K562 (cell line): ENCODE measurements at regions not wholly inside any gene's neighbourhood (a gene's known extent, or its start where the extent isn't known, plus 50 kb on each side); places are given as distances from the start of the nearest gene placed in this dataset.

Experiments used
- ATAC-seq: fragments of 200-7000 bp; cut with Tn5 transposase; 3 replicates; pipeline ENCODE4 v1.9.1; 2020; ENCODE audit warnings: moderate library complexity
- BruUV-seq: library from RNA; stranded (reverse); fragments of 400-500 nt; replicated peaks from 2 replicates; lab custom pipeline; 2021; lab: Mats Ljungman, UMichigan
- CTCF ChIA-PET: fragments of 300-600 bp; formaldehyde crosslinking; extraction: SDS; loops from one replicate; lab custom pipeline; 2021; ENCODE audit warnings: low intra/inter-chr PET ratio; lab: Yijun Ruan, JAX
- POLR2A ChIA-PET: fragments of 300-600, 350-650 bp; sonication (Branson Sonifier 250); formaldehyde crosslinking; extraction: SDS; loops from one replicate; lab custom pipeline; 2021; ENCODE audit warnings: antibody characterized with exemption, inconsistent platforms; lab: Yijun Ruan, JAX
- DNase-seq, 4 experiments: peaks; one replicate each; pipeline versions ENCODE4 v3.0.0 to v3.0.0-alpha.2; 2011 to 2018; ENCODE audit warnings: low spot score in 3 of 4, mixed read lengths in 3 of 4; ENCODE audit errors: extremely low read depth in 1 of 4
- FAIRE-seq: peaks from 2 replicates; lab custom pipeline; 2011; peaks lifted over from hg19 to GRCh38; lab: Jason Lieb, UNC
- H2AFZ ChIP-seq: 2 replicates; pipeline ENCODE4 v1.6.0; 2011; ENCODE audit warnings: low read depth, low read length, control low read depth, inconsistent platforms
- H3K27ac ChIP-seq: fragments of 200-600 bp; 3 replicates; pipeline ENCODE4 v1.8.0; 2011; ENCODE audit warnings: low read depth, mild to moderate bottlenecking, control low read depth, inconsistent platforms, low read length, moderate library complexity, mixed read lengths; ENCODE audit errors: extremely low read depth
- H3K27me3 ChIP-seq, 2 experiments: fragments of 300-600 bp in 1 of 2; 2 replicates in 1 of 2; 3 replicates in 1 of 2; pipeline versions ENCODE4 v1.6.0 to v1.8.0; 2011; ENCODE audit warnings: inconsistent platforms in 2 of 2, low read length in 2 of 2, mild to moderate bottlenecking in 1 of 2, mixed read lengths in 1 of 2, moderate library complexity in 1 of 2; ENCODE audit not compliant: control insufficient read depth in 2 of 2, insufficient read depth in 2 of 2
- H3K36me3 ChIP-seq: fragments of 300-600 bp; 3 replicates; pipeline ENCODE4 v1.8.0; 2011; ENCODE audit warnings: mild to moderate bottlenecking, low read length, inconsistent platforms; ENCODE audit not compliant: control insufficient read depth, insufficient read depth
- H3K4me1 ChIP-seq, 2 experiments: fragments of 200-600 bp in 1 of 2; replicated peaks in 1 of 2; 2 replicates in 1 of 2; 3 replicates in 1 of 2; pipeline versions ENCODE4 v1.5.1 to v1.8.0; 2011; ENCODE audit warnings: inconsistent platforms in 2 of 2, low read length in 2 of 2, mild to moderate bottlenecking in 1 of 2, mixed read lengths in 1 of 2, moderate library complexity in 1 of 2; ENCODE audit not compliant: control insufficient read depth in 2 of 2, insufficient read depth in 2 of 2
- H3K4me2 ChIP-seq: 2 replicates; pipeline ENCODE4 v1.6.1; 2011; ENCODE audit warnings: low read length, control low read depth, inconsistent platforms, mixed read lengths; ENCODE audit not compliant: insufficient read depth
- H3K4me3 ChIP-seq: fragments of 200-600 bp; sonication (generic), shearing (Covaris generic); 2 replicates; pipeline ENCODE4 v1.5.1; 2016; ENCODE audit warnings: control low read depth, inconsistent platforms
- H3K79me2 ChIP-seq: fragments of 200-600 bp; 3 replicates; pipeline ENCODE4 v1.8.0; 2011; ENCODE audit warnings: low read length, inconsistent platforms; ENCODE audit not compliant: control insufficient read depth, insufficient read depth
- H3K9ac ChIP-seq, 2 experiments: 2 replicates each; pipeline versions ENCODE4 v1.6.0 to v1.6.1; 2011; ENCODE audit warnings: low read depth in 2 of 2, low read length in 2 of 2, control low read depth in 1 of 2, inconsistent platforms in 1 of 2, mild to moderate bottlenecking in 1 of 2, mixed read lengths in 1 of 2; ENCODE audit not compliant: insufficient read depth in 1 of 2
- H3K9me1 ChIP-seq: one replicate; pipeline ENCODE4 v1.6.0; 2011; ENCODE audit warnings: inconsistent platforms, mild to moderate bottlenecking, low read length, moderate library complexity; ENCODE audit not compliant: control insufficient read depth, insufficient read depth
- H3K9me3 ChIP-seq: replicated peaks from 2 replicates; pipeline ENCODE4 v1.5.1; 2011; ENCODE audit warnings: low read depth, low read length, inconsistent platforms; ENCODE audit not compliant: control insufficient read depth, insufficient read depth
- H4K20me1 ChIP-seq: replicated peaks from 2 replicates; pipeline ENCODE4 v1.6.1; 2011; ENCODE audit warnings: low read length, inconsistent platforms, mixed read lengths; ENCODE audit not compliant: control insufficient read depth, insufficient read depth
- BRF1 ChIP-seq: IDR thresholded peaks from 3 replicates; pipeline ENCODE4 v1.6.1; 2011; ENCODE audit warnings: borderline replicate concordance, mild to moderate bottlenecking; ENCODE audit not compliant: insufficient read length; ENCODE audit errors: extremely low read depth
- CHD4 ChIP-seq: fragments of 200-600 bp; sonication (generic); IDR thresholded peaks from 3 replicates; pipeline ENCODE4 v1.6.1; 2012; ENCODE audit warnings: low read depth, mild to moderate bottlenecking, mixed read lengths, low read length, inconsistent platforms; ENCODE audit not compliant: insufficient read depth, insufficient replicate concordance, poor library complexity, severe bottlenecking
- ETV1 ChIP-seq: fragments of 450-650 bp; conservative IDR thresholded peaks from 2 replicates; pipeline ENCODE4 v1.6.1; 2016; ENCODE audit warnings: missing genetic modification characterization, control low read depth, low read depth, missing compliant biosample characterization
- FOSL1 ChIP-seq: fragments of 200-800 bp; sonication (Bioruptor generic); conservative IDR thresholded peaks from 2 replicates; pipeline ENCODE4 v1.6.1; 2016; ENCODE audit warnings: missing genetic modification characterization, missing compliant biosample characterization
- GTF2F1 ChIP-seq: IDR thresholded peaks from 2 replicates; pipeline ENCODE4 v1.6.1; 2011; ENCODE audit warnings: low read depth, low read length, improper control_type of control experiment
- JUNB ChIP-seq: fragments of 450-650 bp; formaldehyde crosslinking; conservative IDR thresholded peaks from 2 replicates; pipeline ENCODE4 v1.4.0; 2020; ENCODE audit warnings: mild to moderate bottlenecking
- JUND ChIP-seq, 2 experiments: IDR thresholded peaks; 2 replicates in 1 of 2; 3 replicates in 1 of 2; pipeline ENCODE4 v1.6.1; 2011; ENCODE audit warnings: borderline replicate concordance in 2 of 2, low read depth in 2 of 2, low read length in 2 of 2, improper control_type of control experiment in 1 of 2, missing biosample characterization in 1 of 2, missing genetic modification characterization in 1 of 2, missing genetic modification reagents in 1 of 2
- KAT2B ChIP-seq: IDR thresholded peaks from one replicate; pipeline ENCODE4 v1.6.1; 2012; ENCODE audit warnings: low read depth, mild to moderate bottlenecking, control low read depth, inconsistent platforms, low read length, moderate library complexity
- KLF16 ChIP-seq: IDR thresholded peaks from 2 replicates; pipeline ENCODE4 v1.6.1; 2016; ENCODE audit warnings: antibody characterized with exemption
- PHTF2 ChIP-seq: fragments of 250-450 bp; sonication (Bioruptor Pico); IDR thresholded peaks from 2 replicates; pipeline ENCODE4 v1.5.0; 2021; ENCODE audit warnings: mild to moderate bottlenecking
- RAD21 ChIP-seq, 2 experiments: fragments of 250-450 bp in 1 of 2; fragments of 450-650 bp in 1 of 2; sonication (Bioruptor Pico) in 1 of 2; formaldehyde crosslinking in 1 of 2; IDR thresholded peaks in 1 of 2; conservative IDR thresholded peaks in 1 of 2; 2 replicates each; pipeline versions ENCODE4 v1.4.0 to v1.8.0; 2020 to 2022; ENCODE audit warnings: mild to moderate bottlenecking in 2 of 2, moderate library complexity in 1 of 2
- RBM25 ChIP-seq: fragments of 200-400 bp; formaldehyde crosslinking; IDR thresholded peaks from 2 replicates; pipeline ENCODE4 v1.6.1; 2018; ENCODE audit warnings: low read length, low read depth, moderate library complexity; ENCODE audit not compliant: severe bottlenecking
- ZFP30 ChIP-seq: fragments of 250-450 bp; sonication (Bioruptor Pico); IDR thresholded peaks from 2 replicates; pipeline ENCODE4 v1.8.0; 2022; ENCODE audit warnings: moderate library complexity, mild to moderate bottlenecking, inconsistent platforms, borderline replicate concordance
- ZNF24 ChIP-seq: fragments of 450-650 bp; IDR thresholded peaks from 2 replicates; pipeline ENCODE4 v1.6.1; 2016
- ZNF316 ChIP-seq: fragments of 450-650 bp; IDR thresholded peaks from 2 replicates; pipeline ENCODE4 v1.6.1; 2016
- ZNF589 ChIP-seq: fragments of 200-800 bp; sonication (Bioruptor generic); IDR thresholded peaks from 2 replicates; pipeline ENCODE4 v1.6.1; 2016; ENCODE audit warnings: low read depth, missing genetic modification characterization, missing compliant biosample characterization
- WGBS: fragments of 100-300 bp; shearing (Covaris generic); methylation state at CpG from one replicate; pipeline ENCODE4 v1.1.6; 2016; ENCODE audit warnings: low coverage, mixed read lengths; ENCODE audit not compliant: insufficient coverage; ENCODE audit errors: missing lambda C conversion rate; 5-methylcytosine and 5-hydroxymethylcytosine counted together
- in situ Hi-C: fragments of 300-500 bp; cut with MboI; formaldehyde crosslinking; loops from 4 replicates; pipeline ENCODE4 v1.15.0; 2018; ENCODE audit warnings: inconsistent platforms, mixed read lengths
- intact Hi-C: fragments of 100-400 bp; cut with micrococcal nuclease; formaldehyde crosslinking; loops from 2 replicates; pipeline ENCODE4 v1.14.2; 2022
- TF ChIP-seq, protein P1 (sequence below): fragments of 450-650 bp; formaldehyde crosslinking; IDR thresholded peaks from 2 replicates; pipeline ENCODE4 v1.4.0; 2020; ENCODE audit warnings: mild to moderate bottlenecking, moderate library complexity
- TF ChIP-seq, protein P2 (sequence below): fragments of 250-450 bp; sonication (Bioruptor Pico); IDR thresholded peaks from 2 replicates; pipeline ENCODE4 v1.8.0; 2022; ENCODE audit warnings: moderate library complexity, mild to moderate bottlenecking, inconsistent platforms
- TF ChIP-seq, protein P3 (sequence below): conservative IDR thresholded peaks from 2 replicates; pipeline ENCODE4 v1.6.1; 2011; ENCODE audit warnings: low read depth, mild to moderate bottlenecking, low read length; ENCODE audit not compliant: control insufficient read depth

DNA sequence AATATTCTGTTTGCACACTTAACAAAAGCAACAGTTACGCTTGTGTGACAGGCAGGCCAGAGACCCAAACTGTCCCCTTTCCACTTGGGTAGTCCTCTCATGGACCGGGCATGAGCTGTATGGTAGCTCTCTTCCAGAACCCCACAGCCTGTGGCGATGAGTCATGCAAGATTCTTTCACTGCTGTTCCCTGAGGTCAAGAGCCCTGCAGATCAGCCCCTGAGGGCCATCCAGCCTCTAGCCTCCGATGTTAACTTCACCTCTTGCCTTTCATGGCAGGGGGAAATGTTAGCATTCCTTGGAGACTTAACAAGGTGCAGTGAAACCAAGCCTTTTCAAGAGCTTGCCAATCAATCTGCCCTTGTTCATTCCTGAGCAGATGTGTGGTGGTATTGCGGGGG is 63.2 kb upstream of the DEUP1 start:
- no peaks in the 10 kb centered on the region for H3K9me1 ChIP-seq
- no peak overlapping the region for H2AFZ ChIP-seq
- H3K4me1 ChIP-seq: no peaks in the 10 kb centered on the region
- FAIRE-seq: no peak
- H3K4me3 ChIP-seq: no peak overlapping the region
- 4% methylated on average over 5 of the region's 5 CpGs for WGBS
- no TSS peak for BruUV-seq
- H3K27me3 ChIP-seq: peaks cover 0 to 4% of the 10 kb centered on the region in 2 experiments; a peak in 1 of 5 replicates
- H3K9ac ChIP-seq: no peak overlapping the region
- no peaks in the 10 kb centered on the region for H3K79me2 ChIP-seq
- POLR2A ChIA-PET: no interaction called here
- in situ Hi-C loops: no loop called here
- TF ChIP-seq JUNB (CRISPR knock-in tag) (0 out of 2 replicates have a peak, but pooled peaks have one; percentile 13), JUND (IDR thresholded peaks at IDR 0.05; ENCODE audit: borderline replicate concordance, low read depth, low read length) (0 out of 2 replicates have a peak, but pooled peaks have one; percentile 6), JUND (tag; IDR thresholded peaks at IDR 0.05; ENCODE audit: borderline replicate concordance, low read depth, low read length) (no peak), CHD4 (no peak), PHTF2 (no peak), FOSL1 (tag) (peak; percentile 52; the same call in 1 of the 2 replicates), ZNF589 (CRISPR knock-in tag) (no peak), KLF16 (no peak), RBM25 (no peak), BRF1 (no peak), ZNF24 (no peak), KAT2B (no peak), ETV1 (tag) (no peak), ZFP30 (CRISPR knock-in tag) (no peak), ZNF316 (no peak), RAD21 (CRISPR knock-in tag; conservative IDR thresholded peaks at IDR 0.05 in 1 of 2, IDR thresholded peaks at IDR 0.05 in 1 of 2) (no peak), GTF2F1 (no peak)
- TF ChIP-seq, protein P1, sequence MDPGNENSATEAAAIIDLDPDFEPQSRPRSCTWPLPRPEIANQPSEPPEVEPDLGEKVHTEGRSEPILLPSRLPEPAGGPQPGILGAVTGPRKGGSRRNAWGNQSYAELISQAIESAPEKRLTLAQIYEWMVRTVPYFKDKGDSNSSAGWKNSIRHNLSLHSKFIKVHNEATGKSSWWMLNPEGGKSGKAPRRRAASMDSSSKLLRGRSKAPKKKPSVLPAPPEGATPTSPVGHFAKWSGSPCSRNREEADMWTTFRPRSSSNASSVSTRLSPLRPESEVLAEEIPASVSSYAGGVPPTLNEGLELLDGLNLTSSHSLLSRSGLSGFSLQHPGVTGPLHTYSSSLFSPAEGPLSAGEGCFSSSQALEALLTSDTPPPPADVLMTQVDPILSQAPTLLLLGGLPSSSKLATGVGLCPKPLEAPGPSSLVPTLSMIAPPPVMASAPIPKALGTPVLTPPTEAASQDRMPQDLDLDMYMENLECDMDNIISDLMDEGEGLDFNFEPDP: no peak
- TF ChIP-seq, protein P2, sequence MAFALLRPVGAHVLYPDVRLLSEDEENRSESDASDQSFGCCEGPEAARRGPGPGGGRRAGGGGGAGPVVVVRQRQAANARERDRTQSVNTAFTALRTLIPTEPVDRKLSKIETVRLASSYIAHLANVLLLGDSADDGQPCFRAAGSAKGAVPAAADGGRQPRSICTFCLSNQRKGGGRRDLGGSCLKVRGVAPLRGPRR (CRISPR knock-in tag): no peak
- TF ChIP-seq, protein P3, sequence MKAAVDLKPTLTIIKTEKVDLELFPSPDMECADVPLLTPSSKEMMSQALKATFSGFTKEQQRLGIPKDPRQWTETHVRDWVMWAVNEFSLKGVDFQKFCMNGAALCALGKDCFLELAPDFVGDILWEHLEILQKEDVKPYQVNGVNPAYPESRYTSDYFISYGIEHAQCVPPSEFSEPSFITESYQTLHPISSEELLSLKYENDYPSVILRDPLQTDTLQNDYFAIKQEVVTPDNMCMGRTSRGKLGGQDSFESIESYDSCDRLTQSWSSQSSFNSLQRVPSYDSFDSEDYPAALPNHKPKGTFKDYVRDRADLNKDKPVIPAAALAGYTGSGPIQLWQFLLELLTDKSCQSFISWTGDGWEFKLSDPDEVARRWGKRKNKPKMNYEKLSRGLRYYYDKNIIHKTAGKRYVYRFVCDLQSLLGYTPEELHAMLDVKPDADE: no peak
- intact Hi-C loops: no loop called here
- no peak overlapping the region for H3K27ac ChIP-seq
- no peaks in the 10 kb centered on the region for H4K20me1 ChIP-seq
- H3K9me3 ChIP-seq: no peaks in the 10 kb centered on the region
- ATAC-seq: no peak
- H3K36me3 ChIP-seq: no peaks in the 10 kb centered on the region
- CTCF ChIA-PET: no interaction called here
- DNase-seq: no peak
- no peak overlapping the region for H3K4me2 ChIP-seq
